NCI-H748 (cell line): ENCODE measurements at regions not wholly inside any gene's neighbourhood (a gene's known extent, or its start where the extent isn't known, plus 50 kb on each side); places are given as distances from the start of the nearest gene placed in this dataset.
A peak's percentile ranks its signal among the peaks of the same experiment; 100 is the strongest.
"Not testable (repeated sequence)": the region's sequence is repeated elsewhere in the genome, so short reads cannot be mapped to it uniquely, and the experiment has no call there.

Experiments
- DNase-seq: peaks from one replicate; lab custom pipeline; 2025; ENCODE audit not compliant: unreplicated experiment; lab: John Stamatoyannopoulos, UW

- DNase-seq, result no peak
Observed at GRCh38 chr16:87206646-87207451, 110.3 kb downstream of the C16orf95 start.

GRCh38 chr16:87207509-87207908 is 109.7 kb downstream of the C16orf95 start:
- DNase-seq, result no peak

GRCh38 chr16:87207965-87208364 is 109.2 kb downstream of the C16orf95 start:
- DNase-seq, result peak; percentile 10

- DNase-seq, result not testable (repeated sequence)
Observed at GRCh38 chr16:87208968-87209367, 108.2 kb downstream of the C16orf95 start.

- no peak for DNase-seq
Observed at GRCh38 chr16:87209808-87210512, 107.2 kb downstream of the C16orf95 start.

- DNase-seq, result no peak
Observed at GRCh38 chr16:87210894-87211293, 106.3 kb downstream of the C16orf95 start.

- no peak for DNase-seq
Observed at GRCh38 chr16:87212026-87212425, 105.2 kb downstream of the C16orf95 start.

GRCh38 chr16:87213536-87213935 is 103.7 kb downstream of the C16orf95 start:
- DNase-seq, result no peak

GRCh38 chr16:87216148-87216840 is 100.9 kb downstream of the C16orf95 start:
- DNase-seq, result no peak

- DNase-seq, result no peak
Observed at GRCh38 chr16:87216841-87217275, 100.3 kb downstream of the C16orf95 start.

GRCh38 chr16:87217802-87218201 is 99.4 kb downstream of the C16orf95 start:
- not testable (repeated sequence) for DNase-seq

GRCh38 chr16:87218281-87219055 is 98.7 kb downstream of the C16orf95 start:
- no peak for DNase-seq

GRCh38 chr16:87219287-87219909 is 97.8 kb downstream of the C16orf95 start:
- DNase-seq, result no peak

GRCh38 chr16:87221633-87222032 is 95.6 kb downstream of the C16orf95 start:
- DNase-seq, result no peak

- no peak for DNase-seq
Observed at GRCh38 chr16:87222335-87222734, 94.9 kb downstream of the C16orf95 start.

- no peak for DNase-seq
Observed at GRCh38 chr16:87223656-87224248, 93.4 kb downstream of the C16orf95 start.

- no peak for DNase-seq
Observed at GRCh38 chr16:87226926-87227295, 90.3 kb downstream of the C16orf95 start.

- DNase-seq, result no peak
Observed at GRCh38 chr16:87227296-87227951, 89.8 kb downstream of the C16orf95 start.

GRCh38 chr16:87228363-87228762 is 88.8 kb downstream of the C16orf95 start:
- DNase-seq, result no peak
